Activated CD8-positive, alpha-beta T cell treated with anti-CD3 and anti-CD28 coated beads for 36 hours (primary cell): ENCODE measurements at regions not wholly inside any gene's neighbourhood (a gene's known extent, or its start where the extent isn't known, plus 50 kb on each side); places are given as distances from the start of the nearest gene placed in this dataset.

Experiments
- ATAC-seq: fragments of 200-7000 bp; cut with Tn5 transposase; one replicate; pipeline ENCODE4 v1.10.0; 2021; ENCODE audit warnings: mild to moderate bottlenecking, moderate library complexity
- CTCF ChIA-PET: fragments of 350-600 bp; sonication (Branson Sonifier 250); formaldehyde crosslinking; loops from one replicate; lab custom pipeline; 2021; ENCODE audit warnings: antibody characterized with exemption; lab: Charles Lee
- POLR2A ChIA-PET: fragments of 350-600 bp; sonication (Branson Sonifier 250); formaldehyde crosslinking; loops from one replicate; lab custom pipeline; 2021; ENCODE audit warnings: antibody characterized with exemption; lab: Charles Lee
- DNase-seq: peaks from one replicate; pipeline ENCODE4 v3.0.0-alpha.2; 2020
- H3K27ac Mint-ChIP-seq: one replicate; pipeline ENCODE4 v1.8.0; 2021; ENCODE audit warnings: mild to moderate bottlenecking, mixed read lengths
- H3K27me3 Mint-ChIP-seq: one replicate; pipeline ENCODE4 v1.8.0; 2021; ENCODE audit warnings: mixed read lengths
- H3K36me3 Mint-ChIP-seq: one replicate; pipeline ENCODE4 v1.8.0; 2021; ENCODE audit warnings: low read depth, mixed read lengths
- H3K4me1 Mint-ChIP-seq: one replicate; pipeline ENCODE4 v1.8.0; 2021; ENCODE audit warnings: low read depth, mixed read lengths
- H3K4me3 Mint-ChIP-seq: one replicate; pipeline ENCODE4 v1.8.0; 2021; ENCODE audit warnings: mild to moderate bottlenecking, moderate library complexity, mixed read lengths
- H3K9me3 Mint-ChIP-seq: one replicate; pipeline ENCODE4 v1.8.0; 2021; ENCODE audit warnings: mixed read lengths
- intact Hi-C: fragments of 100-400 bp; cut with micrococcal nuclease; formaldehyde crosslinking; loops from one replicate; pipeline ENCODE4 v1.10.0; 2022
- TF ChIP-seq, protein P1 (sequence below): fragments of 200-600 bp; IDR thresholded peaks from one replicate; pipeline ENCODE4 v1.8.0; 2022; ENCODE audit warnings: antibody characterized with exemption, mild to moderate bottlenecking

DNA sequence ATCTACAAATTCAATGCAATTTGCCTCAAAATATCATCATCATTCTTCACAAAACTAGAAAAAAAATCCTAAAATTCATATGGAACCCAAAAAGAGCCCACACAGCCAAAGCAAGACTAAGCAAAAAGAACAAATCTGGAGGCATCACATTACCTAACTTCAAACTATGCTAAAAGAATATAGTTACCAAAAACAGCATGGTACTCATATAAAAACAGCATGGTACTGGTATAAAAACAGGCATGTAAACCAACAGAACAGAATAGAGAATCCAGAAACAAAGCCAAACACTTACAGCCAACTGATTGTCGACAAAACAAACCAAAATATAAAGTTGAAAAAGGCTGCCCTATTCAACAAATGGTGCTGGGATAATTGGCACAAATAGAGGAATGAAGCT is 278.1 kb downstream of the TPBG start:
- CTCF ChIA-PET: no interaction called here
- intact Hi-C loops: no loop called here
- POLR2A ChIA-PET: no interaction called here
- TF ChIP-seq, protein P1, sequence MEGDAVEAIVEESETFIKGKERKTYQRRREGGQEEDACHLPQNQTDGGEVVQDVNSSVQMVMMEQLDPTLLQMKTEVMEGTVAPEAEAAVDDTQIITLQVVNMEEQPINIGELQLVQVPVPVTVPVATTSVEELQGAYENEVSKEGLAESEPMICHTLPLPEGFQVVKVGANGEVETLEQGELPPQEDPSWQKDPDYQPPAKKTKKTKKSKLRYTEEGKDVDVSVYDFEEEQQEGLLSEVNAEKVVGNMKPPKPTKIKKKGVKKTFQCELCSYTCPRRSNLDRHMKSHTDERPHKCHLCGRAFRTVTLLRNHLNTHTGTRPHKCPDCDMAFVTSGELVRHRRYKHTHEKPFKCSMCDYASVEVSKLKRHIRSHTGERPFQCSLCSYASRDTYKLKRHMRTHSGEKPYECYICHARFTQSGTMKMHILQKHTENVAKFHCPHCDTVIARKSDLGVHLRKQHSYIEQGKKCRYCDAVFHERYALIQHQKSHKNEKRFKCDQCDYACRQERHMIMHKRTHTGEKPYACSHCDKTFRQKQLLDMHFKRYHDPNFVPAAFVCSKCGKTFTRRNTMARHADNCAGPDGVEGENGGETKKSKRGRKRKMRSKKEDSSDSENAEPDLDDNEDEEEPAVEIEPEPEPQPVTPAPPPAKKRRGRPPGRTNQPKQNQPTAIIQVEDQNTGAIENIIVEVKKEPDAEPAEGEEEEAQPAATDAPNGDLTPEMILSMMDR: no peak
- DNase-seq (no peak), ATAC-seq (no peak)
- Mint-ChIP-seq H3K36me3 (no peaks in the 10 kb centered on the region), H3K9me3 (no peaks in the 10 kb centered on the region), H3K4me1 (no peaks in the 10 kb centered on the region), H3K27ac (no peak overlapping the region), H3K27me3 (no peaks in the 10 kb centered on the region), H3K4me3 (no peak overlapping the region)

DNA sequence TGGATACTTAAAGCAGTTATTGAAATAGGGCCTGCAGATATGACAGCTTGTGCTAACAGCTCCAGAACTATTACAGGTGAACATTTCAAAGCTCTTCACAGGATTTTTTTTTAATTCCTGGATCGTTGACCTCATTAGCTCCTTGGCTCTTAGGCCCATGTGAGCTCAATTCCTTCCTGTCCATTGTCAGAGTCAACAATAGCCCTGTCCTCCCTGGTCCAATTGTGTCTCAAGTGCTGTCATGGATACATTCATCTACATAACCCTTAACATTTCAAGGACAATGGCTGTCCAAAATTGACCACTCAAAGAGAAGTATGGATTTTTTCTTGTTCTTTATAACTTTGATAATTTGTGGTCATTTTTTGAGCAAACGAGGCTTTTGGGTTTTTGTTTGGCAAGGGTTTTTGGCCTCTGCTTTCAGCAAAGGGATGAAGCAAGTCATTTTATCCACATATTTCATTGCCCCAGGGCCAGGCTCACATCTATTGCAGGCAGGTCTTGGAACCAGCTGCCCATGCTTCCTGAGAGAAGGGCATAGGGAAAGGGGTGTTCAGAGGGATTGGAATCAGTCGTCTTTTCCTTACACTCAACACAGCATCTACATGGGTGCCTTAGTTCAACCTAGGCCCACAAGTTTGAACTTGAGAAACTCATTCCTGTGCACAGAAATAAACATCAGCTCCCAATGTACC is 282.1 kb downstream of the TPBG start:
- CTCF ChIA-PET: no interaction called here
- intact Hi-C loops: no loop called here
- Mint-ChIP-seq H3K4me3 (no peak overlapping the region), H3K4me1 (no peaks in the 10 kb centered on the region), H3K27me3 (no peaks in the 10 kb centered on the region), H3K36me3 (no peaks in the 10 kb centered on the region), H3K27ac (no peak overlapping the region), H3K9me3 (no peaks in the 10 kb centered on the region)
- TF ChIP-seq, protein P1: no peak
- no peak for ATAC-seq
- DNase-seq: no peak
- POLR2A ChIA-PET: no interaction called here

DNA sequence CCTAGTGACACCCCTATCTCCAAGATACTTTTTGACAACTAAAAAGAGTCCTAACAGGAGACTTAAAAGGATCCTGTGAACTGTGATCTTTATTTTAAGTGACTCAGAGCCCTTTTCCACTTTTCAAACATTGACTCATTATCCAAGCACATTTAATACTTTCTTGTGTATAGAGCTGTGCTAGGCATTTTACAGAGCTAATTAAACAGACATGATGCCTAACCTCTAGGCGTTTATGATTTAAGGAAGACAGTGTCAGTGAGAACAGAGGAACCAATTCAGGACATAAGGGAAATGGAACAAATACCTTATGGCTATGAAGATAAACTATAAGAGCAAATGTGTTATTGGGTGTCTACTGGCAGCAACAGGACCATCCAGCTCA is 282.6 kb downstream of the TPBG start:
- TF ChIP-seq, protein P1: no peak
- Mint-ChIP-seq H3K27ac (no peak overlapping the region), H3K9me3 (no peaks in the 10 kb centered on the region), H3K27me3 (no peaks in the 10 kb centered on the region), H3K4me3 (no peak overlapping the region), H3K36me3 (no peaks in the 10 kb centered on the region), H3K4me1 (no peaks in the 10 kb centered on the region)
- POLR2A ChIA-PET: no interaction called here
- ATAC-seq: no peak
- intact Hi-C loops: no loop called here
- no peak for DNase-seq
- CTCF ChIA-PET: no interaction called here

DNA sequence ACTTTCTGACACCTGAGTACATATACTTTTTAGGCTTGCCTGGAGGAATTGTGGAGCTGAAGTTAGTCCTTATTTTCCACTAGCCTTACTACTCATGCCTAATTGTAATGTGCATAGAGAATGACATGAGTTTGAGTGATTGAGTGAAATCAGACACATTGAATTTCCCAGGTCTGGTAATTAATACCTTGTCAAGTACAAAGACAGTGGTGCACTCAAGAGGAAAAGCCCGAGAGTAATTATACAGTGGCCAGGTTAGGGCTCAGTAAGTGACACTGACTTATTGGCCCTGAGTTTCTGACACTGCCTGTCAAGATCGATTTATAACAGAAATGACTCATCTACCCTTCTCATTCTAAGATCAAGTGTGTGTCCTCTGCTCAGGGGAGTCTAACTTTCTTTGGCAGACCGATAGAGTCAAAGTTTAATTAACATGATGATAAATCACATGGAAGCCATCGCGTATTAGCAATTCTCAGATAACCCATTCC is 288.3 kb downstream of the TPBG start:
- DNase-seq: no peak
- no peak overlapping the region for H3K4me3 Mint-ChIP-seq
- TF ChIP-seq, protein P1: no peak
- peaks cover 1% of the 10 kb centered on the region for H3K27me3 Mint-ChIP-seq
- no peaks in the 10 kb centered on the region for H3K9me3 Mint-ChIP-seq
- no peaks in the 10 kb centered on the region for H3K4me1 Mint-ChIP-seq
- ATAC-seq: no peak
- intact Hi-C loops: no loop called here
- no peaks in the 10 kb centered on the region for H3K36me3 Mint-ChIP-seq
- no peak overlapping the region for H3K27ac Mint-ChIP-seq
- ChIA-PET CTCF (no interaction called here), POLR2A (no interaction called here)

DNA sequence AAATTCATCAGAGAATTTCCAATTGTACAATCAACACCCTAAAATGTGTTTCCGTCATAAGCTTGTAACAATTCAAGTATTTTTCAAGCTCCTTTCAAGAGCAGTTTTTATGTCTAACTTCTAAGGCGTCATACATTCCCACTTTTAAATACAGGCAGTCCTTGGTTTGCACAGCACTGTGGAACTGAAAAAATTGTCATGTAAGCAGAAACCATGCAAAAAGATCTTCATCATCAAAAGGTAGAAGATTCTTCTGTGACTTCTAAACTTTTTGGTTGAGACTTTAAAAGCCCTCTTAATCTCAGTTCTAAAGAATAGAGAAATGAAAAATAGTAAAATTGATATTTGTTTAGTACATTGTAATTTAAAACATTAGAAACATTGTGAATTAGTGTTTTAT is 315.6 kb downstream of the TPBG start:
- ATAC-seq (no peak), DNase-seq (no peak)
- Mint-ChIP-seq H3K4me3 (no peak overlapping the region), H3K27me3 (no peaks in the 10 kb centered on the region), H3K4me1 (no peaks in the 10 kb centered on the region), H3K27ac (no peak overlapping the region), H3K36me3 (no peaks in the 10 kb centered on the region), H3K9me3 (peaks cover 16% of the 10 kb centered on the region)
- intact Hi-C loops: no loop called here
- CTCF ChIA-PET: no interaction called here
- TF ChIP-seq, protein P1: no peak
- POLR2A ChIA-PET: no interaction called here
